ENCODE measurements at regions not wholly inside any gene's neighbourhood (a gene's known extent, or its start where the extent isn't known, plus 50 kb on each side); places are given as distances from the start of the nearest gene placed in this dataset.

- TF ChIP-seq CTCF (IDR thresholded peaks at IDR 0.05) (no peak), POLR2A (IDR thresholded peaks at IDR 0.05) (no peak), EP300 (IDR thresholded peaks at IDR 0.05) (no peak), POLR2AphosphoS5 (IDR thresholded peaks at IDR 0.05) (no peak)
Observed at GRCh38 chr9:99401680-99402504, 179.8 kb downstream of the SEC61B start.
